Breast epithelium (tissue), 4 donors: ENCODE measurements at regions not wholly inside any gene's neighbourhood (a gene's known extent, or its start where the extent isn't known, plus 50 kb on each side); places are given as distances from the start of the nearest gene placed in this dataset.

Source experiments
- DNase-seq, 2 donors: peaks; one replicate each; pipeline ENCODE4 v3.0.0-alpha.2; 2019; ENCODE audit warnings: low spot score in 2 of 2
- H3K27ac ChIP-seq, 2 donors: fragments of 200-600 bp; sonication (generic) in 1 of 2; one replicate each; pipeline ENCODE4 v1.5.1; 2016 to 2019; ENCODE audit warnings: mild to moderate bottlenecking in 1 of 2
- H3K27me3 ChIP-seq, 2 donors: fragments of 200-600 bp; sonication (generic) in 1 of 2; one replicate each; pipeline versions ENCODE4 v1.5.1 to v1.6.0; 2017 to 2019; ENCODE audit warnings: control low read depth in 1 of 2, mild to moderate bottlenecking in 1 of 2
- H3K36me3 ChIP-seq: fragments of 200-600 bp; one replicate; pipeline ENCODE4 v1.5.1; 2019
- H3K4me1 ChIP-seq, 2 donors: fragments of 200-600 bp; sonication (generic); one replicate each; pipeline ENCODE4 v1.5.1; 2016 to 2019; ENCODE audit warnings: control low read depth in 1 of 2
- H3K4me3 ChIP-seq, 3 donors: fragments of 200-600 bp; sonication (generic); 1 replicate in 2 of 3; 2 replicates in 1 of 3; pipeline ENCODE4 v1.5.1; 2016 to 2019; ENCODE audit warnings: mild to moderate bottlenecking in 3 of 3, moderate library complexity in 2 of 3
- H3K9me3 ChIP-seq, 2 donors: fragments of 200-600 bp; sonication (generic) in 1 of 2; one replicate each; pipeline ENCODE4 v1.5.1; 2016 to 2019; ENCODE audit warnings: control low read depth in 1 of 2
- POLR2A ChIP-seq: fragments of 450-650 bp; IDR thresholded peaks from one replicate; pipeline ENCODE4 v1.6.1; 2016; ENCODE audit warnings: antibody characterized with exemption, mild to moderate bottlenecking, moderate library complexity
- POLR2AphosphoS5 ChIP-seq, 3 donors: sonication (generic); formaldehyde crosslinking; IDR thresholded peaks; one replicate each; pipeline ENCODE4 v1.6.1; 2017; ENCODE audit warnings: antibody characterized with exemption in 3 of 3
- intact Hi-C: fragments of 100-400 bp; cut with DNase I; formaldehyde crosslinking; loops from one replicate; pipeline ENCODE4 v1.15.1; 2023; ENCODE audit warnings: low total_unique reads
- TF ChIP-seq, protein P1 (sequence below), 3 donors: fragments of 450-650 bp; IDR thresholded peaks; one replicate each; pipeline ENCODE4 v1.5.1; 2016 to 2017; ENCODE audit warnings: antibody characterized with exemption in 3 of 3, mild to moderate bottlenecking in 3 of 3, moderate library complexity in 3 of 3

DNA sequence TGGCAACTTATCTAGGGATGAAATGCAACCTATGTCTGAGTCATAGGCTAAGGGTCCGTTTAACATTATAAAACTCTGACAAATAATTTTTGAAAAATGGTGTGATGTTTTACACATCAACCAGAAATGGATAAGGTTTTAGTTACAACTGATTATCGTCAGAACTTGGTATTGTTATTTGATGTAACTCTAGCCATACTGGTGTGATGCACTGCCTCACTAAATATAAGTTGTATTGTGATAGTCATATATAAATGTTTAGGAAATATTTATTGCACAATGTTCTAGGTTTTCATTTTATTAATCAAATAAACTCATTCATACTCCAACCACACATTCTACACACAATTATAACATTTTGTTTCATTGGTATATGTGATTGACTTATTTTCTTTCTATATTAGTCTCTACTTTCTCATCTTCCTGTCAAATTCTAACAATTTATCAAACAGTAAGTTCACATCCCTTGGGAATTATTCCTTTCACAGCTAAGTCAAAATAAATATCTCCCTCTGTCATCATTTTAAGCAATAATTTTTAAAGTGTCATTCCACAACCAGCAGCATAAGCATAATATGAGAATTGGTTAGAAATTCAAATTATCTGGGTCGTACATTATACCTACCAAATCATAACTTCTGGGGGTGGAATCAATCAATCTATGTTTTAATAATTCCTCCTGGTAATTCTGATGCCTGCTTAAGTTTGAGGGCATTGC, 873.9 kb downstream of the SLITRK1 start:
- intact Hi-C loops, result no loop called here
- Histone ChIP-seq H3K4me1 (no peaks in the 10 kb centered on the region), H3K27ac (no peak overlapping the region), H3K4me3 (no peak overlapping the region), H3K36me3 (no peaks in the 10 kb centered on the region), H3K9me3 (no peaks in the 10 kb centered on the region), H3K27me3 (no peaks in the 10 kb centered on the region)
- no peak for DNase-seq
- TF ChIP-seq POLR2AphosphoS5 (IDR thresholded peaks at IDR 0.05), result no peak
- TF ChIP-seq, protein P1, sequence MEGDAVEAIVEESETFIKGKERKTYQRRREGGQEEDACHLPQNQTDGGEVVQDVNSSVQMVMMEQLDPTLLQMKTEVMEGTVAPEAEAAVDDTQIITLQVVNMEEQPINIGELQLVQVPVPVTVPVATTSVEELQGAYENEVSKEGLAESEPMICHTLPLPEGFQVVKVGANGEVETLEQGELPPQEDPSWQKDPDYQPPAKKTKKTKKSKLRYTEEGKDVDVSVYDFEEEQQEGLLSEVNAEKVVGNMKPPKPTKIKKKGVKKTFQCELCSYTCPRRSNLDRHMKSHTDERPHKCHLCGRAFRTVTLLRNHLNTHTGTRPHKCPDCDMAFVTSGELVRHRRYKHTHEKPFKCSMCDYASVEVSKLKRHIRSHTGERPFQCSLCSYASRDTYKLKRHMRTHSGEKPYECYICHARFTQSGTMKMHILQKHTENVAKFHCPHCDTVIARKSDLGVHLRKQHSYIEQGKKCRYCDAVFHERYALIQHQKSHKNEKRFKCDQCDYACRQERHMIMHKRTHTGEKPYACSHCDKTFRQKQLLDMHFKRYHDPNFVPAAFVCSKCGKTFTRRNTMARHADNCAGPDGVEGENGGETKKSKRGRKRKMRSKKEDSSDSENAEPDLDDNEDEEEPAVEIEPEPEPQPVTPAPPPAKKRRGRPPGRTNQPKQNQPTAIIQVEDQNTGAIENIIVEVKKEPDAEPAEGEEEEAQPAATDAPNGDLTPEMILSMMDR (IDR thresholded peaks at IDR 0.05), result no peak
- no peak for TF ChIP-seq POLR2A

GRCh38 chr13:83007226-83007625, 875.0 kb downstream of the SLITRK1 start:
- Histone ChIP-seq H3K4me1 (no peaks in the 10 kb centered on the region), H3K36me3 (no peaks in the 10 kb centered on the region), H3K27me3 (no peaks in the 10 kb centered on the region), H3K9me3 (no peaks in the 10 kb centered on the region), H3K27ac (no peak overlapping the region), H3K4me3 (no peak overlapping the region)
- intact Hi-C loops, result no loop called here
- no peak for DNase-seq
- TF ChIP-seq POLR2AphosphoS5 (IDR thresholded peaks at IDR 0.05) (no peak), POLR2A (no peak)
- TF ChIP-seq, protein P1 (IDR thresholded peaks at IDR 0.05), result no peak

DNA sequence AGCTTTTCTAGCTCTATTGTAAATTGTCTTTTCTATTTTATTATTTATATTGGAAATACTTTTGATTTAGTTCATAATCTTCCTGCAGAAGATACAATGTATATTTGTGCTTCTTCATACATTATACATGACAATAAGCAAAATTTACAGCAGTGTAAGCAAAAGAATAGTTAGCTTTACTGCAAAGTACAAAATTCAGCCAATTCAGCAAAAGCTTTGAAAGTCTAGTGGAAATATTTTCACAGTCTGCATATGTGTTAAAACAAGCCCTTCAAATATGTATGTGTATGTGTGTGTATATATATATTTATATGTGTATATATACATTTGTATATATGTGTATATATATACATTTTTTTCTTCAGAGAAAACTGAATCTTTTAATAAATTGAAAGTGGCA, 879.1 kb downstream of the SLITRK1 start:
- Histone ChIP-seq H3K27me3 (no peaks in the 10 kb centered on the region), H3K9me3 (no peaks in the 10 kb centered on the region), H3K4me3 (no peak overlapping the region), H3K36me3 (no peaks in the 10 kb centered on the region), H3K4me1 (no peaks in the 10 kb centered on the region), H3K27ac (no peak overlapping the region)
- DNase-seq, result no peak
- intact Hi-C loops, result no loop called here
- TF ChIP-seq POLR2A, result no peak

GRCh38 chr13:82993417-82993816, 888.9 kb downstream of the SLITRK1 start:
- H3K27me3 ChIP-seq, result no peaks in the 10 kb centered on the region
- TF ChIP-seq, protein P1 (IDR thresholded peaks at IDR 0.05), result no peak
- TF ChIP-seq POLR2AphosphoS5 (IDR thresholded peaks at IDR 0.05) (no peak), POLR2A (no peak)
- intact Hi-C loops, result no loop called here

GRCh38 chr13:82976499-82976898, 905.8 kb downstream of the SLITRK1 start:
- no peak overlapping the region for H3K4me3 ChIP-seq
- no peaks in the 10 kb centered on the region for H3K9me3 ChIP-seq
- intact Hi-C loops, result no loop called here
- H3K4me1 ChIP-seq, result no peaks in the 10 kb centered on the region
- no peak for DNase-seq
- H3K27me3 ChIP-seq, result no peaks in the 10 kb centered on the region
- H3K36me3 ChIP-seq, result no peaks in the 10 kb centered on the region
- TF ChIP-seq POLR2AphosphoS5 (IDR thresholded peaks at IDR 0.05), result no peak
- TF ChIP-seq, protein P1 (IDR thresholded peaks at IDR 0.05), result no peak
- no peak for TF ChIP-seq POLR2A
- no peak overlapping the region for H3K27ac ChIP-seq

More at GRCh38 chr13:82993417-82993816, 888.9 kb downstream of the SLITRK1 start:
- H3K4me3 ChIP-seq, result no peak overlapping the region
- no peak for DNase-seq
- peaks cover 3% of the 10 kb centered on the region for H3K36me3 ChIP-seq
- H3K9me3 ChIP-seq, result no peaks in the 10 kb centered on the region
- H3K27ac ChIP-seq, result no peak overlapping the region
- H3K4me1 ChIP-seq, result no peaks in the 10 kb centered on the region
